ENCODE measurements at regions not wholly inside any gene's neighbourhood (a gene's known extent, or its start where the extent isn't known, plus 50 kb on each side); places are given as distances from the start of the nearest gene placed in this dataset.

- H3K9me3 ChIP-seq (ENCODE audit: control insufficient read depth, low read depth, low read length), result no peaks in the 10 kb centered on the region
- no peak overlapping the region for H4K8ac ChIP-seq (replicated peaks; ENCODE audit: insufficient read length, low read depth, low read length)
- no peak overlapping the region for H2AFZ ChIP-seq (ENCODE audit: low read length)
- TF ChIP-seq, protein P1, sequence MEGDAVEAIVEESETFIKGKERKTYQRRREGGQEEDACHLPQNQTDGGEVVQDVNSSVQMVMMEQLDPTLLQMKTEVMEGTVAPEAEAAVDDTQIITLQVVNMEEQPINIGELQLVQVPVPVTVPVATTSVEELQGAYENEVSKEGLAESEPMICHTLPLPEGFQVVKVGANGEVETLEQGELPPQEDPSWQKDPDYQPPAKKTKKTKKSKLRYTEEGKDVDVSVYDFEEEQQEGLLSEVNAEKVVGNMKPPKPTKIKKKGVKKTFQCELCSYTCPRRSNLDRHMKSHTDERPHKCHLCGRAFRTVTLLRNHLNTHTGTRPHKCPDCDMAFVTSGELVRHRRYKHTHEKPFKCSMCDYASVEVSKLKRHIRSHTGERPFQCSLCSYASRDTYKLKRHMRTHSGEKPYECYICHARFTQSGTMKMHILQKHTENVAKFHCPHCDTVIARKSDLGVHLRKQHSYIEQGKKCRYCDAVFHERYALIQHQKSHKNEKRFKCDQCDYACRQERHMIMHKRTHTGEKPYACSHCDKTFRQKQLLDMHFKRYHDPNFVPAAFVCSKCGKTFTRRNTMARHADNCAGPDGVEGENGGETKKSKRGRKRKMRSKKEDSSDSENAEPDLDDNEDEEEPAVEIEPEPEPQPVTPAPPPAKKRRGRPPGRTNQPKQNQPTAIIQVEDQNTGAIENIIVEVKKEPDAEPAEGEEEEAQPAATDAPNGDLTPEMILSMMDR (conservative IDR thresholded peaks at IDR 0.05), result no peak
- H3K14ac ChIP-seq (ENCODE audit: insufficient read depth, low read length), result no peak overlapping the region
- no peaks in the 10 kb centered on the region for H3K27me3 ChIP-seq (ENCODE audit: insufficient read depth, low read length)
- no peaks in the 10 kb centered on the region for H3K23me2 ChIP-seq (ENCODE audit: insufficient read length, low read depth, low read length, poor library complexity, severe bottlenecking)
- H3K4me2 ChIP-seq (ENCODE audit: insufficient read depth, insufficient read length, low read length), result no peak overlapping the region
- no peak for DNase-seq
- no peak overlapping the region for H2BK12ac ChIP-seq (ENCODE audit: insufficient read length, low read depth, low read length)
- no peak overlapping the region for H4K5ac ChIP-seq (ENCODE audit: insufficient read length, low read depth, low read length)
- no peak overlapping the region for H3K9ac ChIP-seq (ENCODE audit: extremely low read depth, insufficient read length, low read length)
- no peak overlapping the region for H2AK5ac ChIP-seq (ENCODE audit: insufficient read length, low read length)
- Mint-ChIP-seq H3K27me3 (ENCODE audit: low read depth) (no peaks in the 10 kb centered on the region), H3K4me3 (0 out of 5 replicates have a peak overlapping the region, but pooled peaks of 1 of the 2 experiments have one; percentile 52), H3K36me3 (ENCODE audit: insufficient read depth in 1 of 3, low read depth in 3 of 3) (peaks cover 6 to 8% (median 7%) of the 10 kb centered on the region in 3 experiments; a peak in 6 of 7 replicates), H3K27ac (peak overlapping the region; percentile 93 to 99 (median 99); a peak in 6 of 7 replicates), H3K4me1 (peaks cover 74 to 78% of the 10 kb centered on the region in 2 experiments), H3K9me3 (peaks cover 2 to 8% of the 10 kb centered on the region in 2 experiments; a peak in 3 of 5 replicates)
- H4K20me1 ChIP-seq (ENCODE audit: control insufficient read depth, insufficient read depth, insufficient read length), result no peaks in the 10 kb centered on the region
- no peak overlapping the region for H3K23ac ChIP-seq (ENCODE audit: insufficient read length, low read depth, low read length)
- no CpG with 5 or more reads among the region's 3 CpGs for WGBS (ENCODE audit: extremely low coverage, insufficient read length, low lambda C conversion rate)
- H3K4me1 ChIP-seq (ENCODE audit: insufficient read depth, low read length), result peaks cover 17% of the 10 kb centered on the region; the same call in 1 of the 2 replicates
- H3K27ac ChIP-seq (ENCODE audit: insufficient read length, low read depth, low read length), result peak overlapping the region; percentile 36
- no peak overlapping the region for H3T11ph ChIP-seq (ENCODE audit: low read length)
- H2BK20ac ChIP-seq (ENCODE audit: low read depth, low read length, poor library complexity, severe bottlenecking), result no peak overlapping the region
- no peaks in the 10 kb centered on the region for H3K79me1 ChIP-seq (ENCODE audit: insufficient read depth, low read depth, low read length, poor library complexity, severe bottlenecking)
- H3K18ac ChIP-seq (ENCODE audit: insufficient read length, low read depth, low read length), result no peak overlapping the region
- H2BK15ac ChIP-seq (ENCODE audit: low read depth, low read length), result no peak overlapping the region
- H2BK120ac ChIP-seq (ENCODE audit: low read depth, low read length, poor library complexity, severe bottlenecking), result no peak overlapping the region
- H4K91ac ChIP-seq (ENCODE audit: insufficient read length, low read depth, low read length), result no peak overlapping the region
- no peak overlapping the region for H2BK5ac ChIP-seq (ENCODE audit: insufficient read length, low read length)
- H3K56ac ChIP-seq (ENCODE audit: insufficient read length, low read depth, low read length), result no peak overlapping the region
- H3K4ac ChIP-seq (ENCODE audit: low read depth, low read length), result no peak overlapping the region
- no peaks in the 10 kb centered on the region for H3K79me2 ChIP-seq (ENCODE audit: insufficient read depth, low read length)
Measured at GRCh38 chr6:14786008-14786407, 459.9 kb upstream of the JARID2 start.
